H9 (cell line): ENCODE measurements at regions not wholly inside any gene's neighbourhood (a gene's known extent, or its start where the extent isn't known, plus 50 kb on each side); places are given as distances from the start of the nearest gene placed in this dataset.

Source experiments
- DNase-seq: peaks from one replicate; pipeline ENCODE4 v3.0.0-alpha.2; 2017
- H2AFZ ChIP-seq: one replicate; pipeline ENCODE4 v1.6.1; 2013; ENCODE audit warnings: mild to moderate bottlenecking, low read length, control low read depth, moderate library complexity
- H2AK5ac ChIP-seq: 2 replicates; pipeline ENCODE4 v1.6.1; 2013; ENCODE audit warnings: low read length, control low read depth, mixed read lengths; ENCODE audit not compliant: insufficient read length
- H2BK120ac ChIP-seq: one replicate; pipeline ENCODE4 v1.6.1; 2013; ENCODE audit warnings: low read depth, mild to moderate bottlenecking, low read length, control low read depth, inconsistent platforms; ENCODE audit not compliant: poor library complexity, severe bottlenecking
- H2BK12ac ChIP-seq: 2 replicates; pipeline ENCODE4 v1.6.1; 2013; ENCODE audit warnings: low read length, control low read depth, mixed read lengths, low read depth; ENCODE audit not compliant: insufficient read length
- H2BK15ac ChIP-seq: 2 replicates; pipeline ENCODE4 v1.6.1; 2013; ENCODE audit warnings: low read depth, low read length, control low read depth
- H2BK20ac ChIP-seq: one replicate; pipeline ENCODE4 v1.6.1; 2013; ENCODE audit warnings: low read depth, mild to moderate bottlenecking, low read length, control low read depth, inconsistent platforms; ENCODE audit not compliant: poor library complexity, severe bottlenecking
- H2BK5ac ChIP-seq: 2 replicates; pipeline ENCODE4 v1.6.1; 2013; ENCODE audit warnings: low read length, control low read depth, mixed read lengths; ENCODE audit not compliant: insufficient read length
- H3K14ac ChIP-seq: 2 replicates; pipeline ENCODE4 v1.6.1; 2013; ENCODE audit warnings: low read length, control low read depth; ENCODE audit not compliant: insufficient read depth
- H3K18ac ChIP-seq: 2 replicates; pipeline ENCODE4 v1.6.1; 2013; ENCODE audit warnings: low read depth, mild to moderate bottlenecking, mixed read lengths, low read length, control low read depth; ENCODE audit not compliant: insufficient read length
- H3K23ac ChIP-seq: 2 replicates; pipeline ENCODE4 v1.6.1; 2013; ENCODE audit warnings: low read length, control low read depth, mixed read lengths, low read depth; ENCODE audit not compliant: insufficient read length
- H3K23me2 ChIP-seq: 2 replicates; pipeline ENCODE4 v1.6.1; 2013; ENCODE audit warnings: low read depth, mild to moderate bottlenecking, mixed read lengths, low read length, control low read depth; ENCODE audit not compliant: insufficient read length, poor library complexity, severe bottlenecking
- H3K27ac ChIP-seq: 2 replicates; pipeline ENCODE4 v1.5.1; 2013; ENCODE audit warnings: low read length, control low read depth, mixed read lengths, low read depth; ENCODE audit not compliant: insufficient read length
- H3K27me3 ChIP-seq: 2 replicates; pipeline ENCODE4 v1.6.1; 2013; ENCODE audit warnings: low read length, control low read depth, inconsistent platforms; ENCODE audit not compliant: insufficient read depth
- H3K4ac ChIP-seq: 2 replicates; pipeline ENCODE4 v1.6.1; 2013; ENCODE audit warnings: low read depth, mild to moderate bottlenecking, control low read depth, inconsistent platforms, low read length, moderate library complexity
- H3K4me1 ChIP-seq: 2 replicates; pipeline ENCODE4 v1.6.1; 2013; ENCODE audit warnings: low read length, control low read depth, inconsistent platforms; ENCODE audit not compliant: insufficient read depth
- H3K4me2 ChIP-seq: 2 replicates; pipeline ENCODE4 v1.6.1; 2013; ENCODE audit warnings: low read length, control low read depth, mixed read lengths; ENCODE audit not compliant: insufficient read length, insufficient read depth
- H3K56ac ChIP-seq: 2 replicates; pipeline ENCODE4 v1.6.1; 2013; ENCODE audit warnings: low read depth, mild to moderate bottlenecking, mixed read lengths, low read length, control low read depth; ENCODE audit not compliant: insufficient read length
- H3K79me1 ChIP-seq: 2 replicates; pipeline ENCODE4 v1.6.1; 2013; ENCODE audit warnings: low read depth, mild to moderate bottlenecking, moderate library complexity, low read length, control low read depth, inconsistent platforms; ENCODE audit not compliant: insufficient read depth, poor library complexity, severe bottlenecking
- H3K79me2 ChIP-seq: 2 replicates; pipeline ENCODE4 v1.6.1; 2013; ENCODE audit warnings: low read length, control low read depth, inconsistent platforms; ENCODE audit not compliant: insufficient read depth
- H3K9ac ChIP-seq: 2 replicates; pipeline ENCODE4 v1.6.1; 2013; ENCODE audit warnings: low read length, control low read depth, mixed read lengths; ENCODE audit not compliant: insufficient read length; ENCODE audit errors: extremely low read depth
- H3K9me3 ChIP-seq: one replicate; pipeline ENCODE4 v1.6.1; 2013; ENCODE audit warnings: low read depth, low read length, inconsistent platforms; ENCODE audit not compliant: control insufficient read depth
- H3T11ph ChIP-seq: one replicate; pipeline ENCODE4 v1.6.1; 2013; ENCODE audit warnings: mild to moderate bottlenecking, low read length, control low read depth, inconsistent platforms
- H4K20me1 ChIP-seq: one replicate; pipeline ENCODE4 v1.6.1; 2013; ENCODE audit not compliant: control insufficient read depth, insufficient read length, insufficient read depth
- H4K5ac ChIP-seq: 2 replicates; pipeline ENCODE4 v1.6.1; 2013; ENCODE audit warnings: low read depth, mild to moderate bottlenecking, mixed read lengths, low read length, control low read depth; ENCODE audit not compliant: insufficient read length
- H4K8ac ChIP-seq: replicated peaks from 2 replicates; pipeline ENCODE4 v1.6.1; 2013; ENCODE audit warnings: low read length, control low read depth, mixed read lengths, low read depth; ENCODE audit not compliant: insufficient read length
- H4K91ac ChIP-seq: 2 replicates; pipeline ENCODE4 v1.6.1; 2013; ENCODE audit warnings: low read depth, mild to moderate bottlenecking, moderate library complexity, mixed read lengths, low read length, control low read depth; ENCODE audit not compliant: insufficient read length
- H3K27ac Mint-ChIP-seq, 3 experiments: 2 replicates in 2 of 3; 3 replicates in 1 of 3; pipeline ENCODE4 v1.8.0; 2020 to 2021; ENCODE audit warnings: mixed read lengths in 3 of 3, mild to moderate bottlenecking in 1 of 3, moderate library complexity in 1 of 3
- H3K27me3 Mint-ChIP-seq: 2 replicates; pipeline ENCODE4 v1.8.0; 2021; ENCODE audit warnings: low read depth, mild to moderate bottlenecking, moderate library complexity, mixed read lengths
- H3K36me3 Mint-ChIP-seq, 3 experiments: 2 replicates in 2 of 3; 3 replicates in 1 of 3; pipeline ENCODE4 v1.8.0; 2020 to 2021; ENCODE audit warnings: low read depth in 3 of 3, mixed read lengths in 3 of 3; ENCODE audit not compliant: insufficient read depth in 1 of 3
- H3K4me1 Mint-ChIP-seq, 2 experiments: 2 replicates each; pipeline ENCODE4 v1.8.0; 2020; ENCODE audit warnings: mixed read lengths in 2 of 2
- H3K4me3 Mint-ChIP-seq, 2 experiments: 2 replicates in 1 of 2; 3 replicates in 1 of 2; pipeline ENCODE4 v1.8.0; 2020 to 2021; ENCODE audit warnings: mild to moderate bottlenecking in 2 of 2, mixed read lengths in 2 of 2, moderate library complexity in 1 of 2
- H3K9me3 Mint-ChIP-seq, 2 experiments: 2 replicates in 1 of 2; 3 replicates in 1 of 2; pipeline ENCODE4 v1.8.0; 2020; ENCODE audit warnings: mild to moderate bottlenecking in 2 of 2, mixed read lengths in 2 of 2, moderate library complexity in 1 of 2
- CTCF ChIP-seq: fragments of 200-600 bp; sonication (generic); conservative IDR thresholded peaks from 3 replicates; pipeline ENCODE4 v1.8.0; 2021; ENCODE audit warnings: antibody characterized with exemption, mild to moderate bottlenecking
- WGBS: extraction: QIAGEN DNeasy Blood & Tissue Kit; methylation state at CpG from one replicate; pipeline ENCODE4 v1.1.7; 2013; ENCODE audit warnings: missing lambda C conversion rate, low lambda C conversion rate, mixed read lengths; ENCODE audit not compliant: insufficient read length; ENCODE audit errors: extremely low coverage; 5-methylcytosine and 5-hydroxymethylcytosine counted together

- H3K4me3 Mint-ChIP-seq, result no peak overlapping the region
- Histone ChIP-seq H4K8ac (no peak overlapping the region), H3K9me3 (no peaks in the 10 kb centered on the region), H3K79me1 (no peaks in the 10 kb centered on the region), H2AK5ac (no peak overlapping the region), H2BK120ac (no peak overlapping the region), H3K23me2 (no peaks in the 10 kb centered on the region), H2BK5ac (no peak overlapping the region), H3K79me2 (no peaks in the 10 kb centered on the region), H3K18ac (no peak overlapping the region), H3K23ac (no peak overlapping the region), H4K20me1 (no peaks in the 10 kb centered on the region), H2BK12ac (no peak overlapping the region), H3K14ac (no peak overlapping the region), H3K4me2 (no peak overlapping the region), H3T11ph (no peak overlapping the region), H4K5ac (no peak overlapping the region), H3K56ac (no peak overlapping the region), H2BK15ac (no peak overlapping the region), H3K4ac (no peak overlapping the region), H3K27ac (no peak overlapping the region), H3K4me1 (no peaks in the 10 kb centered on the region), H3K9ac (no peak overlapping the region), H2BK20ac (no peak overlapping the region), H4K91ac (no peak overlapping the region), H2AFZ (no peak overlapping the region), H3K27me3 (no peaks in the 10 kb centered on the region)
- no peak for TF ChIP-seq CTCF
- WGBS, result no CpG with 5 or more reads among the region's 2 CpGs
- H3K4me1 Mint-ChIP-seq, result peaks cover 8 to 12% of the 10 kb centered on the region in 2 experiments
- H3K9me3 Mint-ChIP-seq, result peaks cover 6 to 16% of the 10 kb centered on the region in 2 experiments; a peak in 3 of 5 replicates
- no peaks in the 10 kb centered on the region; the same call in 1 of the 2 replicates for H3K27me3 Mint-ChIP-seq
- H3K36me3 Mint-ChIP-seq, result peaks cover 0 to 7% (median 7%) of the 10 kb centered on the region in 3 experiments; a peak in 3 of 7 replicates
- no peak for DNase-seq
- H3K27ac Mint-ChIP-seq, result no peak overlapping the region
Measured at GRCh38 chr4:27887646-27888045, 1027.0 kb downstream of the STIM2 start.
